Neuronal stem cell (in vitro differentiated cells): ENCODE measurements at regions not wholly inside any gene's neighbourhood (a gene's known extent, or its start where the extent isn't known, plus 50 kb on each side); places are given as distances from the start of the nearest gene placed in this dataset.
"Not testable (repeated sequence)": the region's sequence is repeated elsewhere in the genome, so short reads cannot be mapped to it uniquely, and the experiment has no call there.

Experiments
- DNase-seq: peaks from one replicate; pipeline ENCODE4 v3.0.0-alpha.2; 2013; ENCODE audit warnings: low spot score
- H2AFZ ChIP-seq: one replicate; pipeline ENCODE4 v1.6.1; 2013; ENCODE audit warnings: mild to moderate bottlenecking, low read length, inconsistent platforms
- H2AK5ac ChIP-seq: 2 replicates; pipeline ENCODE4 v1.6.1; 2013; ENCODE audit warnings: low read depth, mild to moderate bottlenecking, inconsistent platforms, low read length, moderate library complexity, mixed read lengths
- H2BK120ac ChIP-seq: 2 replicates; pipeline ENCODE4 v1.6.1; 2013; ENCODE audit warnings: low read depth, mild to moderate bottlenecking, inconsistent platforms, low read length, moderate library complexity, mixed read lengths
- H2BK12ac ChIP-seq: one replicate; pipeline ENCODE4 v1.6.1; 2013; ENCODE audit warnings: low read length, inconsistent platforms
- H2BK15ac ChIP-seq: 2 replicates; pipeline ENCODE4 v1.6.1; 2013; ENCODE audit warnings: mild to moderate bottlenecking, low read length, inconsistent platforms, mixed read lengths
- H2BK5ac ChIP-seq: one replicate; pipeline ENCODE4 v1.6.1; 2013; ENCODE audit warnings: inconsistent platforms, mild to moderate bottlenecking, low read length, moderate library complexity
- H3K14ac ChIP-seq: one replicate; pipeline ENCODE4 v1.6.1; 2013; ENCODE audit warnings: low read length, inconsistent platforms
- H3K18ac ChIP-seq: 2 replicates; pipeline ENCODE4 v1.6.1; 2013; ENCODE audit warnings: low read length, inconsistent platforms
- H3K23ac ChIP-seq: 2 replicates; pipeline ENCODE4 v1.6.1; 2013; ENCODE audit warnings: low read depth, mild to moderate bottlenecking, mixed read lengths, low read length, inconsistent platforms; ENCODE audit not compliant: poor library complexity
- H3K27ac ChIP-seq: replicated peaks from 3 replicates; pipeline ENCODE4 v1.5.1; 2013; ENCODE audit warnings: low read length, inconsistent platforms
- H3K27me3 ChIP-seq, 3 experiments: 2 replicates each; pipeline ENCODE4 v1.6.1; 2013; ENCODE audit warnings: low read length in 3 of 3, mild to moderate bottlenecking in 2 of 3, inconsistent platforms in 1 of 3, low read depth in 1 of 3, mixed read lengths in 1 of 3, moderate library complexity in 1 of 3; ENCODE audit not compliant: control insufficient read depth in 3 of 3, insufficient read depth in 3 of 3
- H3K36me3 ChIP-seq, 2 donors: replicated peaks in 1 of 2; 2 replicates each; pipeline ENCODE4 v1.6.1; 2013; ENCODE audit warnings: low read length in 2 of 2; ENCODE audit not compliant: control insufficient read depth in 2 of 2, insufficient read depth in 2 of 2
- H3K4ac ChIP-seq: 2 replicates; pipeline ENCODE4 v1.6.1; 2013; ENCODE audit warnings: inconsistent platforms, mild to moderate bottlenecking, low read length, moderate library complexity
- H3K4me1 ChIP-seq, 2 donors: 1 replicate in 1 of 2; 2 replicates in 1 of 2; pipeline ENCODE4 v1.6.1; 2013; ENCODE audit warnings: low read length in 2 of 2, low read depth in 1 of 2; ENCODE audit not compliant: control insufficient read depth in 2 of 2, insufficient read depth in 1 of 2
- H3K4me2 ChIP-seq: one replicate; pipeline ENCODE4 v1.6.1; 2013; ENCODE audit warnings: mild to moderate bottlenecking, low read length, inconsistent platforms; ENCODE audit not compliant: insufficient read depth, poor library complexity, severe bottlenecking
- H3K4me3 ChIP-seq, 2 donors: 2 replicates each; pipeline ENCODE4 v1.5.1; 2013; ENCODE audit warnings: low read length in 2 of 2, mild to moderate bottlenecking in 2 of 2, inconsistent platforms in 1 of 2, moderate library complexity in 1 of 2
- H3K79me1 ChIP-seq: one replicate; pipeline ENCODE4 v1.6.1; 2013; ENCODE audit warnings: low read depth, mild to moderate bottlenecking, inconsistent platforms, low read length, moderate library complexity
- H3K9ac ChIP-seq: one replicate; pipeline ENCODE4 v1.6.1; 2013; ENCODE audit warnings: mild to moderate bottlenecking, low read depth, low read length, inconsistent platforms; ENCODE audit not compliant: poor library complexity
- H3K9me3 ChIP-seq, 2 donors: replicated peaks in 1 of 2; 2 replicates each; pipeline versions ENCODE3 to v1.6.1; 2013; ENCODE audit warnings: low read length in 2 of 2, mild to moderate bottlenecking in 2 of 2, inconsistent platforms in 1 of 2, low read depth in 1 of 2, mixed read lengths in 1 of 2, moderate library complexity in 1 of 2; ENCODE audit not compliant: control insufficient read depth in 2 of 2, insufficient read depth in 1 of 2
- H4K8ac ChIP-seq: one replicate; pipeline ENCODE4 v1.6.1; 2013; ENCODE audit warnings: low read depth, mild to moderate bottlenecking, inconsistent platforms, low read length, moderate library complexity
- H4K91ac ChIP-seq: one replicate; pipeline ENCODE4 v1.6.1; 2013; ENCODE audit warnings: low read length, low read depth, mild to moderate bottlenecking, inconsistent platforms; ENCODE audit not compliant: poor library complexity
- whole genome bisulfite sequencing, 2 donors: extraction: QIAGEN DNeasy Blood & Tissue Kit; methylation state at CpG; one replicate each; pipeline ENCODE4 v1.1.7; 2013; ENCODE audit warnings: missing lambda C conversion rate in 2 of 2, mixed read lengths in 1 of 2; ENCODE audit not compliant: insufficient read length in 2 of 2, insufficient replicate concordance in 1 of 2; ENCODE audit errors: extremely low coverage in 2 of 2; 5-methylcytosine and 5-hydroxymethylcytosine counted together

GRCh38 chr14:35193161-35193560 lies 70.8 kb downstream of the PRORP start:
- Histone ChIP-seq H3K4me2 (no peak overlapping the region), H3K79me1 (no peaks in the 10 kb centered on the region), H2BK15ac (no peak overlapping the region), H4K8ac (no peak overlapping the region), H2AK5ac (no peak overlapping the region), H3K4me1 (no peaks in the 10 kb centered on the region), H2AFZ (no peak overlapping the region), H3K9me3 (no peaks in the 10 kb centered on the region), H2BK12ac (no peak overlapping the region), H3K14ac (no peak overlapping the region), H3K18ac (no peak overlapping the region), H3K9ac (no peak overlapping the region), H3K4ac (no peak overlapping the region), H3K36me3 (peaks cover 0 to 12% of the 10 kb centered on the region in 2 donors), H3K23ac (no peak overlapping the region), H3K4me3 (no peak overlapping the region), H2BK5ac (no peak overlapping the region), H3K27me3 (no peaks in the 10 kb centered on the region), H4K91ac (no peak overlapping the region), H3K27ac (no peak overlapping the region), H2BK120ac (no peak overlapping the region)
- no peak for DNase-seq

GRCh38 chr14:35194183-35194582 lies 71.8 kb downstream of the PRORP start:
- H3K27ac ChIP-seq, H4K8ac ChIP-seq, H4K91ac ChIP-seq, H2BK120ac ChIP-seq, H2AK5ac ChIP-seq, H3K9ac ChIP-seq, H3K79me1 ChIP-seq, H3K4me2 ChIP-seq, H3K9me3 ChIP-seq, H3K4me3 ChIP-seq, H2BK5ac ChIP-seq, H3K14ac ChIP-seq, H3K27me3 ChIP-seq, H2BK12ac ChIP-seq, H2BK15ac ChIP-seq, H3K18ac ChIP-seq, H3K4ac ChIP-seq, H2AFZ ChIP-seq, H3K23ac ChIP-seq, H3K4me1 ChIP-seq, DNase-seq: not testable (repeated sequence)
- peaks cover 0 to 12% of the 10 kb centered on the region in 2 donors for H3K36me3 ChIP-seq
- no CpG with 5 or more reads among the region's 1 CpG for WGBS, 2 donors

GRCh38 chr14:35196571-35196970 lies 74.2 kb downstream of the PRORP start:
- H2AFZ ChIP-seq, result no peak overlapping the region
- no peaks in the 10 kb centered on the region for H3K79me1 ChIP-seq
- no peak overlapping the region for H3K4me2 ChIP-seq
- H4K8ac ChIP-seq, result no peak overlapping the region
- no peak overlapping the region for H2BK15ac ChIP-seq
- no peak overlapping the region for H3K4me3 ChIP-seq
- no peak overlapping the region for H3K18ac ChIP-seq
- no peak overlapping the region for H2BK12ac ChIP-seq
- no peak overlapping the region for H3K23ac ChIP-seq
- no peak overlapping the region for H3K9ac ChIP-seq
- H3K9me3 ChIP-seq, result no peaks in the 10 kb centered on the region
- no CpG with 5 or more reads among the region's 1 CpG for WGBS, 2 donors
- H2AK5ac ChIP-seq, result no peak overlapping the region
- H3K4me1 ChIP-seq, result no peaks in the 10 kb centered on the region
- H3K14ac ChIP-seq, result no peak overlapping the region
- peaks cover 0 to 8% of the 10 kb centered on the region in 2 donors for H3K36me3 ChIP-seq
- no peak for DNase-seq
- no peaks in the 10 kb centered on the region for H3K27me3 ChIP-seq
- H2BK5ac ChIP-seq, result no peak overlapping the region
- no peak overlapping the region for H3K27ac ChIP-seq
- H2BK120ac ChIP-seq, result no peak overlapping the region
- H3K4ac ChIP-seq, result no peak overlapping the region
- no peak overlapping the region for H4K91ac ChIP-seq

DNA sequence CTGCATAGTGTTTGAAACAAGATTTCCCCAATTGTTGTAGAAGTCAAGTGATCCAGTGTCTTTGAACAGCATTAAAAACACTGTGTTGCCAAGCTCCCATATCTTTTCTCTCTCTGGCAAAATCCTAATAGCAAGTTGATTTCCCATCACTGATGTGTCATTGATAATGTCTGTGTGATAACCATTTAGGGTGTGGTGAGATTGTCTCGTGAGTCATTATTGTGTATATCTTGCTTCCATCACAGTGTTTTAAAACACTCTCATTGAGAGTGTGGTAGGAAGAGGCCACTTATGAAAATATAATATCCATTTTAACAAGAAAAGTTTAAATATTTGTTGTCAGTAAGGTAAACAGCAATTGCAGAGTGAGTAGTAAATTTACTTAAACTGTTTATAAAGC lies 74.7 kb downstream of the PRORP start:
- Histone ChIP-seq H3K14ac (no peak overlapping the region), H3K4me3 (no peak overlapping the region), H3K23ac (no peak overlapping the region), H3K4ac (no peak overlapping the region), H3K27ac (no peak overlapping the region), H2BK12ac (no peak overlapping the region), H2BK120ac (no peak overlapping the region), H3K36me3 (peaks cover 0 to 4% of the 10 kb centered on the region in 2 donors), H3K9me3 (no peaks in the 10 kb centered on the region), H3K79me1 (no peaks in the 10 kb centered on the region), H4K91ac (no peak overlapping the region), H3K4me1 (no peaks in the 10 kb centered on the region), H3K18ac (no peak overlapping the region), H2BK5ac (no peak overlapping the region), H2AFZ (no peak overlapping the region), H3K27me3 (no peaks in the 10 kb centered on the region), H3K4me2 (no peak overlapping the region), H2AK5ac (no peak overlapping the region), H4K8ac (no peak overlapping the region), H3K9ac (no peak overlapping the region), H2BK15ac (no peak overlapping the region)
- no CpG with 5 or more reads among the region's 1 CpG for WGBS, 2 donors
- DNase-seq, result no peak
